BJ (cell line): ENCODE measurements at regions not wholly inside any gene's neighbourhood (a gene's known extent, or its start where the extent isn't known, plus 50 kb on each side); places are given as distances from the start of the nearest gene placed in this dataset.

Source experiments
- CTCF ChIA-PET: fragments of 350-600 bp; formaldehyde crosslinking; extraction: SDS; loops from one replicate; lab custom pipeline; 2021; ENCODE audit warnings: antibody characterized with exemption, inconsistent platforms; lab: Yijun Ruan, JAX
- POLR2A ChIA-PET: fragments of 300-600 bp; sonication (Branson Sonifier 250); formaldehyde crosslinking; extraction: SDS; loops from one replicate; lab custom pipeline; 2021; ENCODE audit warnings: antibody characterized with exemption; lab: Charles Lee
- DNase-seq: peaks from one replicate; pipeline ENCODE4 v3.0.0-alpha.2; 2011; ENCODE audit warnings: low read depth
- H3K27me3 ChIP-seq: 2 replicates; pipeline ENCODE4 v1.6.0; 2011; ENCODE audit warnings: low read length; ENCODE audit not compliant: control insufficient read depth, insufficient read depth
- H3K36me3 ChIP-seq: 2 replicates; pipeline ENCODE4 v1.5.1; 2011; ENCODE audit warnings: low read length; ENCODE audit not compliant: control insufficient read depth, insufficient read depth
- H3K4me3 ChIP-seq: 2 replicates; pipeline ENCODE4 v1.5.1; 2011; ENCODE audit warnings: low read depth, mild to moderate bottlenecking, control low read depth, low read length
- CTCF ChIP-seq: IDR thresholded peaks from 2 replicates; pipeline ENCODE4 v1.5.1; 2011; ENCODE audit warnings: low read depth, mild to moderate bottlenecking, control low read depth, inconsistent platforms, low read length, moderate library complexity; ENCODE audit not compliant: insufficient read depth

DNA sequence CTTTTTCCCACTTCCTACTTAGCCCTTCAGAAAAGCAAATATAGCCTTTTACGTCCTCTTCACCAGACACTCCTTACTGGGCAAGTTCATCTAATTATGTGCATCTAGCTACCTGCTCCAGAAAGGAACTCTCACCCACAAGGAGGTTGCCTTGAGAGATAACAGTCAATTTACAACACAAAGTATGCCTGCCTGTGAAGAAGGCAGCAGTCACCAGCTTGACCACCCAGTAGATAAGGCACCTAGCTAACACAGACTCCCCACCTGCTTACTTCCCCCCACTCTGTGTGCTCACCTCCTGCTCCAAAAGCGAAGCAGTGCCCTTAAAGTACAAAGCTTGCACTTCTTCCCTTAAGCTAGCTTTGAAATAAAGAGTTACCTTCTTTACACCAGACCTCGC lies 111.7 kb upstream of the MRPS30 start:
- H3K36me3 ChIP-seq: no peaks in the 10 kb centered on the region
- H3K27me3 ChIP-seq: no peaks in the 10 kb centered on the region
- ChIA-PET POLR2A (no interaction called here), CTCF (no interaction called here)
- H3K4me3 ChIP-seq: no peak overlapping the region
- TF ChIP-seq CTCF: no peak
- DNase-seq: no peak

GRCh38 chr5:44695259-44695658 lies 113.5 kb upstream of the MRPS30 start:
- POLR2A ChIA-PET: no interaction called here
- CTCF ChIA-PET: no interaction called here
- no peaks in the 10 kb centered on the region for H3K36me3 ChIP-seq
- DNase-seq: no peak
- no peaks in the 10 kb centered on the region for H3K27me3 ChIP-seq
- H3K4me3 ChIP-seq: no peak overlapping the region
- no peak for TF ChIP-seq CTCF

GRCh38 chr5:44691802-44692201 lies 116.9 kb upstream of the MRPS30 start:
- CTCF ChIA-PET: no interaction called here
- POLR2A ChIA-PET: no interaction called here

DNA sequence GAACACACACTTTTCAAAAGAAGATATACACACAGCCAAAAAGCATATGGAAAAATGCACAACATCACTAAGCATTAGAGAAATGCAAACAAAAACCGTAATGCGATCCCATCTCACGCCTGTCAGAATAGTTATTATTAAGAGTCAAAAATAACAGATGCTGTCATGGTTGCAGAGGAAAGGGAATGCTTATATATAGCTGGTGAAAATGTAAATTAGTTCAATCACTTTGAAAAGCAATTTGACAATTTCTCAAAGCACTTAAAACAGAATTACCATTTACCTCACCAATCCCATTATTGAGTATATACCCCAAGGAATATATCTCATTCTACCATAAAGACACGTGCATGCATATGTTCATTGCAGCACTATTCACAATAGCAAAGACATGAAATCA lies 126.8 kb upstream of the MRPS30 start:
- DNase-seq: no peak
- Histone ChIP-seq H3K27me3 (no peaks in the 10 kb centered on the region), H3K36me3 (no peaks in the 10 kb centered on the region), H3K4me3 (no peak overlapping the region)
- CTCF ChIA-PET: no interaction called here
- POLR2A ChIA-PET: no interaction called here
- TF ChIP-seq CTCF: no peak

More at GRCh38 chr5:44691802-44692201, 116.9 kb upstream of the MRPS30 start:
- Histone ChIP-seq H3K4me3 (no peak overlapping the region), H3K36me3 (no peaks in the 10 kb centered on the region), H3K27me3 (no peaks in the 10 kb centered on the region)
- TF ChIP-seq CTCF: no peak
- no peak for DNase-seq

- no peak for TF ChIP-seq CTCF
- no peak overlapping the region for H3K4me3 ChIP-seq
- H3K27me3 ChIP-seq: no peaks in the 10 kb centered on the region
- H3K36me3 ChIP-seq: no peaks in the 10 kb centered on the region
- DNase-seq: no peak
- ChIA-PET POLR2A (no interaction called here), CTCF (no interaction called here)
These were observed 129.5 kb upstream of the MRPS30 start for GRCh38 chr5:44679214-44679613.
